Ovary (tissue), 3 donors: ENCODE measurements at regions not wholly inside any gene's neighbourhood (a gene's known extent, or its start where the extent isn't known, plus 50 kb on each side); places are given as distances from the start of the nearest gene placed in this dataset.

ENCODE experiments used
- CTCF ChIP-seq, 3 donors: fragments of 450-650 bp in 2 of 3; fragments of 200-600 bp in 1 of 3; IDR thresholded peaks; one replicate each; pipeline versions ENCODE4 v1.5.1 to v1.8.0; 2016 to 2022; ENCODE audit warnings: antibody characterized with exemption in 3 of 3, mild to moderate bottlenecking in 1 of 3
- POLR2A ChIP-seq: fragments of 450-650 bp; IDR thresholded peaks from one replicate; pipeline ENCODE4 v1.6.1; 2017; ENCODE audit warnings: antibody characterized with exemption, mild to moderate bottlenecking, moderate library complexity
- donor health status: DM: no; HTN: no; CAD: no.

- TF ChIP-seq CTCF (IDR thresholded peaks at IDR 0.05) (no peak), POLR2A (no peak)
These were observed 454.3 kb downstream of the ARAP2 start for GRCh38 chr4:35789899-35790574.
